Panc1 (cell line): ENCODE measurements at regions not wholly inside any gene's neighbourhood (a gene's known extent, or its start where the extent isn't known, plus 50 kb on each side); places are given as distances from the start of the nearest gene placed in this dataset.

Experiments used
- CTCF ChIP-seq: fragments of 450-650 bp; IDR thresholded peaks from 2 replicates; pipeline ENCODE4 v1.5.1; 2017; ENCODE audit warnings: mild to moderate bottlenecking
- POLR2AphosphoS5 ChIP-seq: IDR thresholded peaks from 2 replicates; pipeline ENCODE4 v1.6.1; 2012; ENCODE audit warnings: mild to moderate bottlenecking, low read depth, low read length, moderate library complexity
- REST ChIP-seq, 2 experiments: IDR thresholded peaks; 2 replicates each; pipeline ENCODE4 v1.6.1; 2011 to 2012; ENCODE audit warnings: low read depth in 2 of 2, control low read depth in 1 of 2, low read length in 1 of 2, mild to moderate bottlenecking in 1 of 2, moderate library complexity in 1 of 2; ENCODE audit not compliant: insufficient read depth in 1 of 2
- SIN3A ChIP-seq: IDR thresholded peaks from 2 replicates; pipeline ENCODE4 v1.6.1; 2012; ENCODE audit warnings: low read depth, mild to moderate bottlenecking, low read length, moderate library complexity, borderline replicate concordance; ENCODE audit not compliant: insufficient read depth
- TCF7L2 ChIP-seq: IDR thresholded peaks from 2 replicates; pipeline ENCODE4 v1.6.1; 2011; ENCODE audit warnings: mild to moderate bottlenecking, low read depth, low read length, inconsistent platforms

GRCh38 chr3:18717598-18717997, 292.5 kb upstream of the SATB1 start:
- no peak for TF ChIP-seq CTCF
- TF ChIP-seq TCF7L2 = no peak
- no peak for TF ChIP-seq POLR2AphosphoS5
- no peak for TF ChIP-seq REST (IDR thresholded peaks at IDR 0.05; ENCODE audit: insufficient read depth in 1 of 2, low read depth in 2 of 2, low read length in 1 of 2)
- no peak for TF ChIP-seq SIN3A
